CD4-positive, alpha-beta T cell (primary cell): ENCODE measurements at regions not wholly inside any gene's neighbourhood (a gene's known extent, or its start where the extent isn't known, plus 50 kb on each side); places are given as distances from the start of the nearest gene placed in this dataset.

Source experiments
- ATAC-seq: fragments of 200-7000 bp; cut with Tn5 transposase; one replicate; pipeline ENCODE4 v1.10.0; 2022; ENCODE audit warnings: mild to moderate bottlenecking; ENCODE audit not compliant: poor library complexity
- CTCF ChIA-PET: fragments of 350-600 bp; sonication (Branson Sonifier 250); formaldehyde crosslinking; loops from one replicate; lab custom pipeline; 2021; ENCODE audit warnings: antibody characterized with exemption, inconsistent platforms; lab: Charles Lee
- POLR2A ChIA-PET: fragments of 350-600 bp; sonication (Branson Sonifier 250); formaldehyde crosslinking; loops from one replicate; lab custom pipeline; 2021; ENCODE audit warnings: antibody characterized with exemption, inconsistent platforms; lab: Charles Lee
- DNase-seq, 14 experiments: peaks; one replicate each; pipeline ENCODE4 v3.0.0-alpha.2; 2013 to 2020; ENCODE audit warnings: mixed read lengths in 2 of 14
- H3K27ac ChIP-seq, 2 donors: one replicate each; pipeline versions ENCODE4 v1.5.1 to v1.7.0; 2013; ENCODE audit warnings: low read length in 2 of 2, low read depth in 1 of 2, mild to moderate bottlenecking in 1 of 2
- H3K27me3 ChIP-seq, 2 experiments: 1 replicate in 1 of 2; 2 replicates in 1 of 2; pipeline versions ENCODE4 v1.6.1 to v1.7.0; 2013; ENCODE audit warnings: low read length in 2 of 2, control low read depth in 1 of 2, mild to moderate bottlenecking in 1 of 2, moderate library complexity in 1 of 2; ENCODE audit not compliant: insufficient read depth in 2 of 2, control insufficient read depth in 1 of 2
- H3K36me3 ChIP-seq: one replicate; pipeline ENCODE4 v1.6.1; 2013; ENCODE audit warnings: low read length, control low read depth; ENCODE audit not compliant: insufficient read depth
- H3K4me1 ChIP-seq: one replicate; pipeline ENCODE4 v1.6.1; 2013; ENCODE audit warnings: low read length, control low read depth; ENCODE audit not compliant: insufficient read depth
- H3K4me3 ChIP-seq: one replicate; pipeline ENCODE4 v1.5.1; 2013; ENCODE audit warnings: mild to moderate bottlenecking, low read length, moderate library complexity
- H3K9me3 ChIP-seq, 2 experiments: 1 replicate in 1 of 2; 2 replicates in 1 of 2; pipeline versions ENCODE4 v1.6.1 to v1.7.0; 2013; ENCODE audit warnings: low read length in 2 of 2, mild to moderate bottlenecking in 2 of 2, control low read depth in 1 of 2, moderate library complexity in 1 of 2; ENCODE audit not compliant: control insufficient read depth in 1 of 2, insufficient read depth in 1 of 2
- H3K27ac Mint-ChIP-seq: one replicate; pipeline ENCODE4 v1.8.0; 2020; ENCODE audit warnings: mixed read lengths
- H3K27me3 Mint-ChIP-seq: one replicate; pipeline ENCODE4 v1.8.0; 2021; ENCODE audit warnings: mixed read lengths
- H3K36me3 Mint-ChIP-seq: one replicate; pipeline ENCODE4 v1.8.0; 2021; ENCODE audit warnings: low read depth, mixed read lengths
- H3K4me1 Mint-ChIP-seq: one replicate; pipeline ENCODE4 v1.8.0; 2021; ENCODE audit warnings: low read depth, mixed read lengths
- H3K4me3 Mint-ChIP-seq: one replicate; pipeline ENCODE4 v1.8.0; 2020; ENCODE audit warnings: mild to moderate bottlenecking, mixed read lengths
- H3K9me3 Mint-ChIP-seq: one replicate; pipeline ENCODE4 v1.8.0; 2020; ENCODE audit warnings: mixed read lengths
- CTCF ChIP-seq: fragments of 200-600 bp; IDR thresholded peaks from one replicate; pipeline ENCODE4 v1.8.0; 2022; ENCODE audit warnings: antibody characterized with exemption, mild to moderate bottlenecking
- intact Hi-C, 2 experiments: fragments of 100-400 bp; cut with DNase I in 1 of 2; cut with micrococcal nuclease in 1 of 2; formaldehyde crosslinking; loops; one replicate each; pipeline versions ENCODE4 v1.15.1 to v1.9.0; 2023 to 2025; cut with DNase I, micrococcal nuclease

- ATAC-seq: no peak
- intact Hi-C loops: loop anchor here in 1 of 2 experiments (5.0 kb wide), 1 partner anchor 1855 kb away; no protein-coding TSS in a partner anchor
- no peak overlapping the region for H3K4me3 ChIP-seq
- no peaks in the 10 kb centered on the region for H3K9me3 Mint-ChIP-seq
- H3K4me3 Mint-ChIP-seq: no peak overlapping the region
- no peak for DNase-seq
- H3K27ac ChIP-seq: no peak overlapping the region
- ChIA-PET POLR2A (no interaction called here), CTCF (interaction anchor here (0.7 kb wide), 1 partner anchor 191 kb away, joined by 3 read pairs; no protein-coding TSS in a partner anchor)
- no peaks in the 10 kb centered on the region for H3K9me3 ChIP-seq
- no peaks in the 10 kb centered on the region for H3K36me3 ChIP-seq
- TF ChIP-seq CTCF: no peak
- H3K4me1 Mint-ChIP-seq: peaks cover 8% of the 10 kb centered on the region
- no peaks in the 10 kb centered on the region for H3K27me3 Mint-ChIP-seq
- no peaks in the 10 kb centered on the region for H3K4me1 ChIP-seq
- H3K27me3 ChIP-seq: no peaks in the 10 kb centered on the region
- no peaks in the 10 kb centered on the region for H3K36me3 Mint-ChIP-seq
- H3K27ac Mint-ChIP-seq: no peak overlapping the region
These were observed 177.7 kb upstream of the ADO start for GRCh38 chr10:62626817-62627216.

GRCh38 chr10:62627983-62628382, 176.5 kb upstream of the ADO start:
- DNase-seq (no peak), ATAC-seq (no peak)
- no peak for TF ChIP-seq CTCF
- Histone ChIP-seq H3K27ac (no peak overlapping the region), H3K9me3 (no peaks in the 10 kb centered on the region), H3K36me3 (no peaks in the 10 kb centered on the region), H3K27me3 (no peaks in the 10 kb centered on the region), H3K4me3 (no peak overlapping the region), H3K4me1 (peaks cover 11% of the 10 kb centered on the region)
- intact Hi-C loops: loop anchor here in 1 of 2 experiments (5.0 kb wide), 1 partner anchor 1856 kb away; no protein-coding TSS in a partner anchor
- Mint-ChIP-seq H3K27me3 (no peaks in the 10 kb centered on the region), H3K4me3 (no peak overlapping the region), H3K9me3 (no peaks in the 10 kb centered on the region), H3K36me3 (no peaks in the 10 kb centered on the region), H3K4me1 (peaks cover 19% of the 10 kb centered on the region), H3K27ac (no peak overlapping the region)
- CTCF ChIA-PET: no interaction called here
- POLR2A ChIA-PET: no interaction called here

GRCh38 chr10:62631241-62631640, 173.3 kb upstream of the ADO start:
- DNase-seq (no peak), ATAC-seq (no peak)
- no peaks in the 10 kb centered on the region for H3K36me3 Mint-ChIP-seq
- intact Hi-C loops: loop anchor here in 1 of 2 experiments (10.0 kb wide), 1 partner anchor 736 kb away; no protein-coding TSS in a partner anchor
- H3K9me3 Mint-ChIP-seq: no peaks in the 10 kb centered on the region
- H3K9me3 ChIP-seq: no peaks in the 10 kb centered on the region
- H3K27me3 ChIP-seq: no peaks in the 10 kb centered on the region
- H3K4me1 ChIP-seq: peaks cover 15% of the 10 kb centered on the region
- CTCF ChIA-PET: no interaction called here
- H3K27ac ChIP-seq: no peak overlapping the region
- H3K4me1 Mint-ChIP-seq: peaks cover 19% of the 10 kb centered on the region
- no peak overlapping the region for H3K4me3 ChIP-seq
- H3K36me3 ChIP-seq: no peaks in the 10 kb centered on the region
- H3K4me3 Mint-ChIP-seq: no peak overlapping the region
- POLR2A ChIA-PET: interaction anchor here (0.7 to 1.2 kb wide), 3 partner anchors 8 to 102 kb away, joined by 3 to 4 read pairs (median 4); no protein-coding TSS in a partner anchor
- no peak for TF ChIP-seq CTCF
- no peaks in the 10 kb centered on the region for H3K27me3 Mint-ChIP-seq
- H3K27ac Mint-ChIP-seq: no peak overlapping the region
